MM.1S (cell line): ENCODE measurements at regions not wholly inside any gene's neighbourhood (a gene's known extent, or its start where the extent isn't known, plus 50 kb on each side); places are given as distances from the start of the nearest gene placed in this dataset.

Experiments
- DNase-seq: peaks from one replicate; pipeline ENCODE4 v3.0.0-alpha.2; 2015
- H2AFZ ChIP-seq: fragments of 300-600 bp; sonication (generic); 2 replicates; pipeline ENCODE4 v1.6.0; 2016; ENCODE audit warnings: antibody characterized with exemption, low read length
- H3F3A ChIP-seq: fragments of 300-600 bp; sonication (generic); 2 replicates; pipeline ENCODE4 v1.6.1; 2016; ENCODE audit warnings: mild to moderate bottlenecking, antibody characterized with exemption, low read length, moderate library complexity, mixed read lengths; ENCODE audit not compliant: insufficient read depth
- H3K27ac ChIP-seq: fragments of 300-600 bp; sonication (generic); 2 replicates; pipeline ENCODE4 v1.5.1; 2016; ENCODE audit warnings: mild to moderate bottlenecking, low read length
- H3K27me3 ChIP-seq: fragments of 300-600 bp; sonication (generic); replicated peaks from 2 replicates; pipeline ENCODE4 v1.6.0; 2016; ENCODE audit warnings: low read length; ENCODE audit not compliant: insufficient read depth
- H3K36me3 ChIP-seq: fragments of 300-600 bp; sonication (generic); replicated peaks from 2 replicates; pipeline ENCODE4 v1.6.1; 2016; ENCODE audit warnings: mild to moderate bottlenecking, low read length, mixed read lengths; ENCODE audit not compliant: insufficient read depth
- H3K4me1 ChIP-seq: fragments of 300-600 bp; sonication (generic); 2 replicates; pipeline ENCODE4 v1.6.1; 2016; ENCODE audit warnings: low read length, mixed read lengths
- H3K4me2 ChIP-seq: fragments of 300-600 bp; sonication (generic); 2 replicates; pipeline ENCODE4 v1.6.0; 2016; ENCODE audit warnings: low read depth, low read length
- H3K4me3 ChIP-seq: fragments of 300-600 bp; sonication (generic); 2 replicates; pipeline ENCODE4 v1.5.1; 2016; ENCODE audit warnings: low read length, mixed read lengths
- H3K79me2 ChIP-seq: fragments of 300-600 bp; sonication (generic); 2 replicates; pipeline ENCODE4 v1.6.1; 2016; ENCODE audit warnings: mixed run types, low read length, mixed read lengths
- H3K9ac ChIP-seq: fragments of 300-600 bp; sonication (generic); 2 replicates; pipeline ENCODE4 v1.6.1; 2016; ENCODE audit warnings: low read length, mixed read lengths
- H3K9me2 ChIP-seq: fragments of 300-600 bp; sonication (generic); replicated peaks from 2 replicates; pipeline ENCODE4 v1.6.1; 2016; ENCODE audit warnings: mild to moderate bottlenecking, low read length, mixed read lengths; ENCODE audit not compliant: insufficient read depth
- H3K9me3 ChIP-seq: fragments of 300-600 bp; sonication (generic); replicated peaks from 2 replicates; pipeline ENCODE4 v1.6.1; 2016; ENCODE audit warnings: mild to moderate bottlenecking, low read length, mixed read lengths; ENCODE audit not compliant: insufficient read depth
- H4K20me1 ChIP-seq: fragments of 300-600 bp; sonication (generic); 2 replicates; pipeline ENCODE4 v1.6.1; 2016; ENCODE audit warnings: mild to moderate bottlenecking, low read length, moderate library complexity, mixed read lengths; ENCODE audit not compliant: insufficient read depth
- CTCF ChIP-seq: fragments of 300-600 bp; sonication (generic); IDR thresholded peaks from 2 replicates; pipeline ENCODE4 v1.5.1; 2016; ENCODE audit warnings: antibody characterized with exemption, low read length, mixed read lengths
- EZH2 ChIP-seq: fragments of 300-600 bp; sonication (generic); optimal IDR thresholded peaks from 2 replicates; pipeline ENCODE3; 2017; ENCODE audit warnings: low read depth, mild to moderate bottlenecking, antibody characterized with exemption, low read length, mixed read lengths
- EZH2phosphoT487 ChIP-seq: fragments of 300-600 bp; sonication (generic); IDR thresholded peaks from 2 replicates; pipeline ENCODE4 v1.6.1; 2018; ENCODE audit warnings: antibody characterized with exemption, low read length

GRCh38 chr9:117887941-117888340 is 183.7 kb downstream of the TLR4 start:
- H3K4me1 ChIP-seq, result no peaks in the 10 kb centered on the region

GRCh38 chr9:117903453-117903852 is 199.2 kb downstream of the TLR4 start:
- no peak for DNase-seq
- no peaks in the 10 kb centered on the region for H3K9me2 ChIP-seq
- no peaks in the 10 kb centered on the region for H4K20me1 ChIP-seq
- H3K27me3 ChIP-seq, result no peaks in the 10 kb centered on the region
- no peaks in the 10 kb centered on the region; the same call in 1 of the 2 replicates for H3K9me3 ChIP-seq
- no peak overlapping the region for H3K4me2 ChIP-seq
- H3F3A ChIP-seq, result no peaks in the 10 kb centered on the region
- H3K9ac ChIP-seq, result no peak overlapping the region
- H3K36me3 ChIP-seq, result no peaks in the 10 kb centered on the region
- H3K27ac ChIP-seq, result no peak overlapping the region
- no peak overlapping the region for H2AFZ ChIP-seq
- H3K79me2 ChIP-seq, result no peaks in the 10 kb centered on the region
- no peaks in the 10 kb centered on the region for H3K4me1 ChIP-seq
- no peak overlapping the region for H3K4me3 ChIP-seq
- no peak for TF ChIP-seq EZH2phosphoT487
- no peak for TF ChIP-seq EZH2
- TF ChIP-seq CTCF, result no peak

More at GRCh38 chr9:117887941-117888340, 183.7 kb downstream of the TLR4 start:
- H3K79me2 ChIP-seq, result no peaks in the 10 kb centered on the region
- TF ChIP-seq CTCF (no peak), EZH2 (no peak), EZH2phosphoT487 (no peak)
- DNase-seq, result no peak
- H3F3A ChIP-seq, result no peaks in the 10 kb centered on the region
- no peaks in the 10 kb centered on the region for H4K20me1 ChIP-seq
- H3K27me3 ChIP-seq, result no peaks in the 10 kb centered on the region
- H2AFZ ChIP-seq, result no peak overlapping the region
- H3K9me3 ChIP-seq, result no peaks in the 10 kb centered on the region
- no peaks in the 10 kb centered on the region for H3K9me2 ChIP-seq
- no peak overlapping the region for H3K4me2 ChIP-seq
- no peaks in the 10 kb centered on the region for H3K36me3 ChIP-seq
- no peak overlapping the region for H3K4me3 ChIP-seq
- no peak overlapping the region for H3K9ac ChIP-seq
- H3K27ac ChIP-seq, result no peak overlapping the region

- H3K9me3 ChIP-seq, result no peaks in the 10 kb centered on the region; the same call in 1 of the 2 replicates
- H3K27me3 ChIP-seq, result no peaks in the 10 kb centered on the region
- no peak overlapping the region for H2AFZ ChIP-seq
- no peaks in the 10 kb centered on the region for H4K20me1 ChIP-seq
- H3K9me2 ChIP-seq, result no peaks in the 10 kb centered on the region
- H3F3A ChIP-seq, result no peaks in the 10 kb centered on the region
- H3K27ac ChIP-seq, result no peak overlapping the region
- no peaks in the 10 kb centered on the region for H3K4me1 ChIP-seq
- TF ChIP-seq EZH2 (no peak), CTCF (no peak), EZH2phosphoT487 (no peak)
- no peak overlapping the region for H3K4me3 ChIP-seq
- no peak for DNase-seq
- no peaks in the 10 kb centered on the region for H3K79me2 ChIP-seq
- no peak overlapping the region for H3K9ac ChIP-seq
- H3K36me3 ChIP-seq, result no peaks in the 10 kb centered on the region
- no peak overlapping the region for H3K4me2 ChIP-seq
These were observed 202.6 kb downstream of the TLR4 start for GRCh38 chr9:117906763-117907162.
